C1 segment of cervical spinal cord (tissue), 14 donors: ENCODE measurements at regions not wholly inside any gene's neighbourhood (a gene's known extent, or its start where the extent isn't known, plus 50 kb on each side); places are given as distances from the start of the nearest gene placed in this dataset.

Source experiments
- DNase-seq, 14 donors: peaks; one replicate each; lab custom pipeline; 2025; lab: John Stamatoyannopoulos, UW

GRCh38 chr1:14522926-14523241 lies 75.6 kb upstream of the KAZN start:
- DNase-seq: no peak

- DNase-seq: peak in 1 of 14 donors; percentile 57
These were observed 73.5 kb upstream of the KAZN start for GRCh38 chr1:14524826-14525636.

DNA sequence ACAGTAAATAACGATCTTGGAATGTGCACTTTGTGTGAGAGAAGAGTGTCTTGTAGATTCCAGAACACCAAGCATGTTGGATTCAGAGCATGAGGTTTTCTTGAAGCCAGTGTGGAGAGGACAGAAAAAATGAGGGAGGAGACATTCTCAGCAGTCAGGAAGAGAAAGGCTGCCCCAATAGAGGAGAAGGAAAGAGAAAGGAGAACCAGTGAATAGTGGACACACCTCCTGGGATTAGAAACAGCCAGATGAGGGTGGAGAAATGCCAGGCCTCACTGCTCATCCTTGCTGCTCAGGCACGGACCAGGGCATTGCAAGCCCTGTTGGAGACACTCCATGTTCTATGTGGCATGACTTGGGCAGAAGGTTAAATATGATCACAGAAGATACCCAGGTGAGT lies 69.0 kb upstream of the KAZN start:
- no peak for DNase-seq

GRCh38 chr1:14531519-14531918 lies 67.0 kb upstream of the KAZN start:
- DNase-seq: no peak

DNA sequence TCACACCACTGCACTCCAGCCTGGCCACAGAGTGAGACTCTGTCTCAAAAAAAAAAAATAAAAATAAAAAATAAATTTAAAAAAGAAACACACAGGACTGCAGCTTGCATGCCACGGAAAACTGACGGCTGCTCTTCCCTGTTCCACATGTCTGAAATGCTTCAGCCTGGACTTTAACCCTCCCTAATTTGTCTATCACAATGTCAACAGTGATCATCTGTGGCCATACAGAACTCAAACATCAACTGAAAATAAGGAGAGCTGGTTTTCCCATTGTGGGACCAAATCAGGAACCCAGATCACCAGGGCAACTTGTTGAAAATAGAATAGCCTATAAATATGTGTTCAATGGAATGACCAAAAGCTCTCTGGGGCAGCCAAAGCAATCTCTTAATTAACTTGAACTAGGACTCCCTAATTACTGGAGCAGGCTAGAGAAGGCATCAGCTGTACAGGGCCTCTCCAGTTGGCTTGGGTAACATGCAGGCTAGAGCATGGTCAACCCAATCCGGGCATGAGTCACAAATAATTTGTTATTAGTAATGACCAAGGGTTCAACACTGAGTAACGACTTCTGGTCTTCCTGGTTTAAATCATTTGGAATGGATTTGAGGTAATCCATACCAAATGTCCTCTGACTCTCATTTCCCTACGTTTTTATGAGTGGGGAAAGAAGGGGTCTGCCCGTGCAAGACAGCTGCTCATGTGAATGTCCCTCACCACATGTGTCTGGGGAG lies 62.7 kb upstream of the KAZN start:
- DNase-seq: no peak

- no peak for DNase-seq
These were observed 60.1 kb upstream of the KAZN start for GRCh38 chr1:14538335-14538734.

DNA sequence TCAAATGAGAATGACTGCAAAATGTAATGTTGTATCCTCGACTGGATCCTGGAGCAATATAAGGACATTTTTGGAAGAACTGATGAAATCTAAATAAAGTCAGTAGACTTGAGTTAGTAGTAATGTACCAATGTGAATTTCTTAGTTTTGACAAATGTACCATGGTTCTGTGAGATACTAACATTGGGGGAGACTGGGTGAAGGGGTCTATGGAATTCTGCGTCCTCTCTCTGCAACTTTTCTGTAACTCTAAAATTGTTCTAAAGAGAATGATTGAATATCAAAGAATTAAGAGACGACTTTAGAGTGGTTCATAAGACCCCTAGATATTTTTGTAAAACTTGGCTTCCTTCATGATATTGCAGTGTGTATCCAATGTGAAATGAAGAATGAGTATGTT lies 59.2 kb upstream of the KAZN start:
- no peak for DNase-seq

- no peak for DNase-seq
These were observed 58.4 kb upstream of the KAZN start for GRCh38 chr1:14539953-14540563.

DNA sequence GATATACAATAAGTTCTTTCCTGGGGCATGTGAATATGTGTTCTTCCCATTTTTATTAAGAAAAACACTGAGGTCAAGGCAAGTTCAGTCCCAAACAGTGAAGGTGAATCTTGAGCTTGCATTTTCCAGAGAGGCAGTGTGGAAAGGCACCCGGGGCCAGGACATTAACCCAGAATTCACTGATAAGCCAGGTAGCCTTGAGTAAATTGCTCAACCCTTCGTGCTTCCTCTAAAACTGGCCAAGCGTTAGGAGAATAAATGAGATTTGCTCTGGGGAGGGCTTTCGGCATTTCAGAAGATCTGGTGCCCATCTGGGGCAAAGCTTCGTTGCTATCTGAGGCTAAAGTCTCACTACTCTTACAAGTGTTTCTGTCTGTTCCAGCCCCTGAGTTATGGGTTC lies 57.1 kb upstream of the KAZN start:
- DNase-seq: no peak

- DNase-seq: no peak
These were observed 55.2 kb upstream of the KAZN start for GRCh38 chr1:14543191-14543840.

GRCh38 chr1:14544319-14544718 lies 54.2 kb upstream of the KAZN start:
- no peak for DNase-seq

DNA sequence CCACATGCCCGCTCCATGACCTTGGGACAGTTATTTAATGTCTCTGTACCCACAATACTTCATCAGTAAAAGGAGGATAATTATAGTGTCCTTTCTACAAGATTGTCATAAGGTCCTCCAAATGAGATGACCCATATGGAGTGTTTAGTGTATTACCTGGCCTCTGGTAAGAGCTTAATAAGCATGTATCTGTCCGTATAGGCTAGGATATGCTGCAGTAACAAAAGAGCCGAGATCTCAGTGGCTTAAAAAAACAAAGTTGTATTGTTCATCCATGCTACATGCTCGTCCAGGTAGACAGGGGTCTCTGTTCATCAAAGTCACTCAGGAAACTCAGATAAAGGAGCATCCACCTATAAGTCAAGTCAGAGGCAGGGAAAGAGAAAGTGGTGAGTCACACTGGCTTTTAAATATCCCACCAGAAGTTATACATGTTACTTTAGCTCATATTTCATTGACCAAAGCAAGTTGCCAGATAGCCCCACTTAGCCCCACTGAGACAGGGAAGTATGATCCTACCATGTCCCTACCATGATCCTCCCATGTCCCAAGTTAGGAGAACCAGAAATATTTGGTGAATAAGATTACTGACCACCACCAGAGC lies 53.0 kb upstream of the KAZN start:
- no peak for DNase-seq

GRCh38 chr1:14546416-14546815 lies 52.1 kb upstream of the KAZN start:
- DNase-seq: no peak
